ENCODE measurements at regions not wholly inside any gene's neighbourhood (a gene's known extent, or its start where the extent isn't known, plus 50 kb on each side); places are given as distances from the start of the nearest gene placed in this dataset.

GRCh38 chr3:165640031-165640430 is 197.2 kb downstream of the BCHE start:
- Histone ChIP-seq H3K79me2 (ENCODE audit: low read length) (no peaks in the 10 kb centered on the region), H3K36me3 (ENCODE audit: low read depth, low read length) (no peaks in the 10 kb centered on the region), H3K9ac (ENCODE audit: low read length) (no peak overlapping the region), H2AFZ (ENCODE audit: low read length) (no peak overlapping the region), H3K4me2 (ENCODE audit: low read length) (no peak overlapping the region), H3F3A (ENCODE audit: low read length, unreplicated experiment) (no peaks in the 10 kb centered on the region), H3K27me3 (ENCODE audit: low read length) (no peaks in the 10 kb centered on the region), H3K4me1 (ENCODE audit: insufficient read depth, low read length) (peaks cover 21% of the 10 kb centered on the region), H3K9me3 (ENCODE audit: low read length) (no peaks in the 10 kb centered on the region), H4K20me1 (ENCODE audit: low read length) (no peaks in the 10 kb centered on the region), H3K4me3 (ENCODE audit: low read length) (no peak overlapping the region), H3K27ac (ENCODE audit: low read length) (no peak overlapping the region), H3K9me2 (replicated peaks; ENCODE audit: low read length) (no peaks in the 10 kb centered on the region)
- intact Hi-C loops (cut with micrococcal nuclease), result no loop called here
- DNase-seq, result no peak
- no peak for ATAC-seq
- CTCF ChIA-PET, result interaction anchor here (0.5 kb wide), 1 partner anchor 15 kb away, joined by 3 read pairs; no protein-coding TSS in a partner anchor
- no peak for TF ChIP-seq CTCF (conservative IDR thresholded peaks at IDR 0.05; ENCODE audit: low read depth, low read length)
- no peak for TF ChIP-seq EZH2 (IDR thresholded peaks at IDR 0.05; ENCODE audit: low read length, unreplicated experiment)
- TF ChIP-seq EZH2phosphoT487 (IDR thresholded peaks at IDR 0.05; ENCODE audit: borderline replicate concordance, low read length), result no peak
- no TSS peak for BruUV-seq (replicated peaks)
- POLR2A ChIA-PET (ENCODE audit: unreplicated experiment), result no interaction called here

GRCh38 chr3:165638034-165638433 is 199.2 kb downstream of the BCHE start:
- Histone ChIP-seq H4K20me1 (ENCODE audit: low read length) (no peaks in the 10 kb centered on the region), H3F3A (ENCODE audit: low read length, unreplicated experiment) (no peaks in the 10 kb centered on the region), H3K9ac (ENCODE audit: low read length) (no peak overlapping the region), H3K4me2 (ENCODE audit: low read length) (no peak overlapping the region), H3K36me3 (ENCODE audit: low read depth, low read length) (no peaks in the 10 kb centered on the region), H3K27me3 (ENCODE audit: low read length) (no peaks in the 10 kb centered on the region), H3K27ac (ENCODE audit: low read length) (no peak overlapping the region), H3K9me3 (ENCODE audit: low read length) (no peaks in the 10 kb centered on the region), H3K4me3 (ENCODE audit: low read length) (no peak overlapping the region), H3K4me1 (ENCODE audit: insufficient read depth, low read length) (peaks cover 15% of the 10 kb centered on the region), H2AFZ (ENCODE audit: low read length) (no peak overlapping the region), H3K9me2 (replicated peaks; ENCODE audit: low read length) (no peaks in the 10 kb centered on the region), H3K79me2 (ENCODE audit: low read length) (no peaks in the 10 kb centered on the region)
- ChIA-PET POLR2A (ENCODE audit: unreplicated experiment) (no interaction called here), CTCF (no interaction called here)
- BruUV-seq (replicated peaks), result no TSS peak
- intact Hi-C loops (cut with micrococcal nuclease), result no loop called here
- TF ChIP-seq EZH2 (IDR thresholded peaks at IDR 0.05; ENCODE audit: low read length, unreplicated experiment), result no peak
- TF ChIP-seq CTCF (conservative IDR thresholded peaks at IDR 0.05; ENCODE audit: low read depth, low read length), result no peak
- TF ChIP-seq EZH2phosphoT487 (IDR thresholded peaks at IDR 0.05; ENCODE audit: borderline replicate concordance, low read length), result no peak
- DNase-seq (no peak), ATAC-seq (no peak)

GRCh38 chr3:165636684-165637015 is 200.6 kb downstream of the BCHE start:
- DNase-seq, result no peak
- ATAC-seq, result no peak

More at GRCh38 chr3:165636684-165637015, 200.6 kb downstream of the BCHE start:
- Histone ChIP-seq H2AFZ (ENCODE audit: low read length) (no peak overlapping the region), H3F3A (ENCODE audit: low read length, unreplicated experiment) (no peaks in the 10 kb centered on the region), H3K9me2 (replicated peaks; ENCODE audit: low read length) (no peaks in the 10 kb centered on the region), H3K9me3 (ENCODE audit: low read length) (no peaks in the 10 kb centered on the region), H3K27me3 (ENCODE audit: low read length) (no peaks in the 10 kb centered on the region), H3K27ac (ENCODE audit: low read length) (no peak overlapping the region), H3K36me3 (ENCODE audit: low read depth, low read length) (no peaks in the 10 kb centered on the region), H3K9ac (ENCODE audit: low read length) (no peak overlapping the region), H3K4me3 (ENCODE audit: low read length) (no peak overlapping the region), H3K4me2 (ENCODE audit: low read length) (no peak overlapping the region), H3K79me2 (ENCODE audit: low read length) (no peaks in the 10 kb centered on the region), H4K20me1 (ENCODE audit: low read length) (no peaks in the 10 kb centered on the region), H3K4me1 (ENCODE audit: insufficient read depth, low read length) (peaks cover 2% of the 10 kb centered on the region; the same call in 1 of the 2 replicates)
- no TSS peak for BruUV-seq (replicated peaks)
- no peak for TF ChIP-seq EZH2phosphoT487 (IDR thresholded peaks at IDR 0.05; ENCODE audit: borderline replicate concordance, low read length)
- no peak for TF ChIP-seq EZH2 (IDR thresholded peaks at IDR 0.05; ENCODE audit: low read length, unreplicated experiment)
- intact Hi-C loops (cut with micrococcal nuclease), result no loop called here
- ChIA-PET POLR2A (ENCODE audit: unreplicated experiment) (no interaction called here), CTCF (no interaction called here)

Data from PC-3 (cell line).